ENCODE measurements at regions not wholly inside any gene's neighbourhood (a gene's known extent, or its start where the extent isn't known, plus 50 kb on each side); places are given as distances from the start of the nearest gene placed in this dataset.

DNA sequence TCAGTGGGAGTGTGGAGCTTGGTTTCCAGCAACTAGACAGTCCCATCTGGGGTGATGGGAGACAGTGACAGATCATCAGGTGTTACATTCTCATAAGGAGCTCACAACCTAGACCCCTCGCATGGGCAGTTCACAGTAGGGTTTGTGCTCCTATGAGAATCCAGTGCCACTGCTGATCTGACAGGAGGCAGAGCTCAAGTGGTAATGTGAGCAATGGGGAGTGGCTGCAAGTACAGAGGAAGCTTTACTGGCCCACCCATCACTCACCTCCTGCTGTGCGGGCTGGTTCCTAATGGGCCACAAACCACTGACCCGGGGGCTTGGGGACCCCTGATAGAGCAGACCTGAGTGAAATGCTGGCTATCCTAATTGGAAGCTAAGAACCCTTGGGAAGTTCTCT, 242.8 kb downstream of the BAMBI start:
- H3K9me3 ChIP-seq (ENCODE audit: low read length): no peaks in the 10 kb centered on the region
- H3K9ac ChIP-seq (ENCODE audit: low read length): no peak overlapping the region
- H3K79me2 ChIP-seq (ENCODE audit: insufficient read depth, low read length): no peaks in the 10 kb centered on the region
- no peak overlapping the region for H3K4me3 ChIP-seq (ENCODE audit: low read depth, low read length, poor library complexity, severe bottlenecking)
- no peaks in the 10 kb centered on the region for H3F3A ChIP-seq (ENCODE audit: insufficient read depth, low read length)
- no peaks in the 10 kb centered on the region for H3K9me2 ChIP-seq (ENCODE audit: low read depth, low read length)
- H4K20me1 ChIP-seq (ENCODE audit: insufficient read depth, low read length): no peaks in the 10 kb centered on the region
- H3K4me1 ChIP-seq (ENCODE audit: insufficient read depth, low read length, severe bottlenecking): no peaks in the 10 kb centered on the region
- no peak overlapping the region for H3K4me2 ChIP-seq (ENCODE audit: low read length)
- TF ChIP-seq, protein P1, sequence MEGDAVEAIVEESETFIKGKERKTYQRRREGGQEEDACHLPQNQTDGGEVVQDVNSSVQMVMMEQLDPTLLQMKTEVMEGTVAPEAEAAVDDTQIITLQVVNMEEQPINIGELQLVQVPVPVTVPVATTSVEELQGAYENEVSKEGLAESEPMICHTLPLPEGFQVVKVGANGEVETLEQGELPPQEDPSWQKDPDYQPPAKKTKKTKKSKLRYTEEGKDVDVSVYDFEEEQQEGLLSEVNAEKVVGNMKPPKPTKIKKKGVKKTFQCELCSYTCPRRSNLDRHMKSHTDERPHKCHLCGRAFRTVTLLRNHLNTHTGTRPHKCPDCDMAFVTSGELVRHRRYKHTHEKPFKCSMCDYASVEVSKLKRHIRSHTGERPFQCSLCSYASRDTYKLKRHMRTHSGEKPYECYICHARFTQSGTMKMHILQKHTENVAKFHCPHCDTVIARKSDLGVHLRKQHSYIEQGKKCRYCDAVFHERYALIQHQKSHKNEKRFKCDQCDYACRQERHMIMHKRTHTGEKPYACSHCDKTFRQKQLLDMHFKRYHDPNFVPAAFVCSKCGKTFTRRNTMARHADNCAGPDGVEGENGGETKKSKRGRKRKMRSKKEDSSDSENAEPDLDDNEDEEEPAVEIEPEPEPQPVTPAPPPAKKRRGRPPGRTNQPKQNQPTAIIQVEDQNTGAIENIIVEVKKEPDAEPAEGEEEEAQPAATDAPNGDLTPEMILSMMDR (IDR thresholded peaks at IDR 0.05; ENCODE audit: low read length): no peak
- no peak for TF ChIP-seq EZH2 (IDR thresholded peaks at IDR 0.05; ENCODE audit: borderline replicate concordance, low read length)
- no peak overlapping the region for H3K27ac ChIP-seq (ENCODE audit: low read depth, low read length, poor library complexity, severe bottlenecking)
- H3K27me3 ChIP-seq (ENCODE audit: insufficient read depth, low read length): no peaks in the 10 kb centered on the region
- H2AFZ ChIP-seq (ENCODE audit: low read length): no peak overlapping the region
- H3K36me3 ChIP-seq (ENCODE audit: insufficient read depth, low read length): no peaks in the 10 kb centered on the region

DNA sequence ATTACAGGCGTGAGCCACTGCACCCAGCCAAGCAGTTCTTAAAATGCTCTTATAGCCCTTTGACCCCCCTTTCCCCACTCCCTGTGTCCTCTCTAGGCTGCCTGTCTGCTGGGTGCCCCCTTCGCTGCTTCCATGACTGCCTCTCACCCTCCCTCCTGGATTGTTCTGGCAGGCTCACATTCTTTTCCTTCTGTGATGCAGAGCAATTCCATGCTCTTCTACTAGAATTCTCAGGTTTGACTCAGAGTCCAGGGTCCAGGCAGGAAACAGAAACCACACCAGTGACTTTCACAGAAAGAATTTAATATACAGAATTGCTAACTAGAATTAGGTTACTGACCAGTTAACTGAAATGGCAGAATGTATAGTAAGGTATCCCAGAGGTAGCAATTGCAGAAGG, 244.8 kb downstream of the BAMBI start:
- TF ChIP-seq EZH2 (IDR thresholded peaks at IDR 0.05; ENCODE audit: borderline replicate concordance, low read length): no peak
- TF ChIP-seq, protein P1 (IDR thresholded peaks at IDR 0.05; ENCODE audit: low read length): no peak
- no peaks in the 10 kb centered on the region for H3K9me3 ChIP-seq (ENCODE audit: low read length)
- H3K27ac ChIP-seq (ENCODE audit: low read depth, low read length, poor library complexity, severe bottlenecking): no peak overlapping the region
- H3K9me2 ChIP-seq (ENCODE audit: low read depth, low read length): no peaks in the 10 kb centered on the region
- H3K27me3 ChIP-seq (ENCODE audit: insufficient read depth, low read length): no peaks in the 10 kb centered on the region
- H3K4me3 ChIP-seq (ENCODE audit: low read depth, low read length, poor library complexity, severe bottlenecking): no peak overlapping the region
- H3K4me1 ChIP-seq (ENCODE audit: insufficient read depth, low read length, severe bottlenecking): no peaks in the 10 kb centered on the region
- no peaks in the 10 kb centered on the region for H3K36me3 ChIP-seq (ENCODE audit: insufficient read depth, low read length)
- no peak overlapping the region for H2AFZ ChIP-seq (ENCODE audit: low read length)
- H3K9ac ChIP-seq (ENCODE audit: low read length): no peak overlapping the region
- no peaks in the 10 kb centered on the region for H4K20me1 ChIP-seq (ENCODE audit: insufficient read depth, low read length)
- H3K4me2 ChIP-seq (ENCODE audit: low read length): no peak overlapping the region
- no peaks in the 10 kb centered on the region for H3F3A ChIP-seq (ENCODE audit: insufficient read depth, low read length)
- no peaks in the 10 kb centered on the region for H3K79me2 ChIP-seq (ENCODE audit: insufficient read depth, low read length)

- Histone ChIP-seq H3F3A (ENCODE audit: insufficient read depth, low read length) (no peaks in the 10 kb centered on the region), H3K36me3 (ENCODE audit: insufficient read depth, low read length) (no peaks in the 10 kb centered on the region), H3K27ac (ENCODE audit: low read depth, low read length, poor library complexity, severe bottlenecking) (no peak overlapping the region), H3K9me3 (ENCODE audit: low read length) (no peaks in the 10 kb centered on the region), H3K9ac (ENCODE audit: low read length) (no peak overlapping the region), H2AFZ (ENCODE audit: low read length) (no peak overlapping the region), H3K4me2 (ENCODE audit: low read length) (no peak overlapping the region), H3K4me3 (ENCODE audit: low read depth, low read length, poor library complexity, severe bottlenecking) (no peak overlapping the region), H3K4me1 (ENCODE audit: insufficient read depth, low read length, severe bottlenecking) (no peaks in the 10 kb centered on the region), H3K9me2 (ENCODE audit: low read depth, low read length) (no peaks in the 10 kb centered on the region), H3K27me3 (ENCODE audit: insufficient read depth, low read length) (0 out of 2 replicates have a peak, but pooled peaks cover 3% of the 10 kb centered on the region), H3K79me2 (ENCODE audit: insufficient read depth, low read length) (no peaks in the 10 kb centered on the region), H4K20me1 (ENCODE audit: insufficient read depth, low read length) (no peaks in the 10 kb centered on the region)
- no peak for TF ChIP-seq EZH2 (IDR thresholded peaks at IDR 0.05; ENCODE audit: borderline replicate concordance, low read length)
- TF ChIP-seq, protein P1 (IDR thresholded peaks at IDR 0.05; ENCODE audit: low read length): no peak
Observed at GRCh38 chr10:28922861-28923260, 245.5 kb downstream of the BAMBI start.

Measured in OCI-LY1 (cell line).